HG03060 (cell line): ENCODE measurements at regions not wholly inside any gene's neighbourhood (a gene's known extent, or its start where the extent isn't known, plus 50 kb on each side); places are given as distances from the start of the nearest gene placed in this dataset.
"Not testable (repeated sequence)": the region's sequence is repeated elsewhere in the genome, so short reads cannot be mapped to it uniquely, and the experiment has no call there.

Experiments used
- ATAC-seq: cut with Tn5 transposase; IDR thresholded peaks from one replicate; pipeline ENCODE4 v1.9.1; 2021; ENCODE audit warnings: low read depth, moderate number of reproducible peaks; ENCODE audit not compliant: unreplicated experiment

GRCh38 chr10:108639010-108639409 lies 1284.3 kb downstream of the XPNPEP1 start:
- no peak for ATAC-seq

GRCh38 chr10:108638225-108638624 lies 1285.1 kb downstream of the XPNPEP1 start:
- no peak for ATAC-seq

DNA sequence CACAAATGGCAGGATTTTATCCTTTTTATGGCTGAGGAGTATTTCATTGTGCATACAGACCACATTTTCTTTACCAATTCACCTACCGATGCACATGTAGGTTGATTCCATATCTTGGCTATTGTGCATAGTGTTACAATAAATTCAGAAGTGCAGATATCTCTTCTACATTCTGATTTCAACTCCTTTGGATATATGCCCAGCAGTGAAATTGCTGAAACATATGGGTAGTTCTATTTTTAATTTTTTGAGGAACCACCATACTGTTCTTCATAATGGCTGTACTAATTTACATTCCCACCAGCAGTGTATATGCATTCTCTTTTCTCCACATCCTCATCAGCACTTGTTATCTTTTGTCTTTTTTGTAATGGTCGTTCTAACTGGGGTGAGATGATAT lies 1290.3 kb downstream of the XPNPEP1 start:
- ATAC-seq, result no peak

DNA sequence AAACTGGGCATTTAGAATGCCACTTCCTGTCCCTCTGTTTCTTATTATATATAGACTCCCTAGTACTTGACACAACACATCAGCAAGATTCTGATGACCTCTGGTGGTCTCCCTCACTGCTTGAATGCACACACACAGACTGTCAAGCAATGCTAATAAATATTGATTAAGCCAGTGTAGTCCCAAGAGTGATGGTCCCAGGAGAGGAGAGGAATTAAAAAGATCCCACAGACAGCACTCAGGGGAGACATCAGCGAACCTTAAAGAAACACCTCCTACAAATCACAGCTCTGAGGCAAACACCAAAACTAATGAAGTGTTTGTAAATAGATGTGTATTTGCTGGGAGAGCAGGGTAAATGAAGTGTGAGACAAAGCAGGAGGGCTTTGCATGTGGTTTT lies 1291.2 kb downstream of the XPNPEP1 start:
- ATAC-seq, result no peak

GRCh38 chr10:108631332-108631731 lies 1292.0 kb downstream of the XPNPEP1 start:
- peak; percentile 85 for ATAC-seq

DNA sequence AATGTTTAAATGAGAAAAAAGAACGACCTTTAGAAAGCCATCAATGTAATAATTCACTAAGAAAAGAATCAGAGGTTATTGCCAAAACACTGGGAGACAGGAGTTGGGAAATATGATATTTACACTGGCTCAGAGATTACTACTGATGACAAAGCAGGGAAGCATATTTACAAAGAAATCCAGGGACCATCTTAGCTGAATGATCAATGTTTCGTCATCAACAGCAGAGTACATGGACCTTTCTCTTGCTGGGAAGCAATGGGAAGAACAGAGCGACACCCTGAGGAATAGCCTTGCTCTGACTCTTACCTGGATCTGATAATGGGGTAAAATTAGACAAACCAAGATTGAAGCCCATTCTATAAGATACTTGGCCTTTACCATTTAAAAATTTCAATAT lies 1293.5 kb downstream of the XPNPEP1 start:
- no peak for ATAC-seq

GRCh38 chr10:108624052-108624451 lies 1299.3 kb downstream of the XPNPEP1 start:
- no peak for ATAC-seq

GRCh38 chr10:108620821-108621534 lies 1302.3 kb downstream of the XPNPEP1 start:
- no peak for ATAC-seq

DNA sequence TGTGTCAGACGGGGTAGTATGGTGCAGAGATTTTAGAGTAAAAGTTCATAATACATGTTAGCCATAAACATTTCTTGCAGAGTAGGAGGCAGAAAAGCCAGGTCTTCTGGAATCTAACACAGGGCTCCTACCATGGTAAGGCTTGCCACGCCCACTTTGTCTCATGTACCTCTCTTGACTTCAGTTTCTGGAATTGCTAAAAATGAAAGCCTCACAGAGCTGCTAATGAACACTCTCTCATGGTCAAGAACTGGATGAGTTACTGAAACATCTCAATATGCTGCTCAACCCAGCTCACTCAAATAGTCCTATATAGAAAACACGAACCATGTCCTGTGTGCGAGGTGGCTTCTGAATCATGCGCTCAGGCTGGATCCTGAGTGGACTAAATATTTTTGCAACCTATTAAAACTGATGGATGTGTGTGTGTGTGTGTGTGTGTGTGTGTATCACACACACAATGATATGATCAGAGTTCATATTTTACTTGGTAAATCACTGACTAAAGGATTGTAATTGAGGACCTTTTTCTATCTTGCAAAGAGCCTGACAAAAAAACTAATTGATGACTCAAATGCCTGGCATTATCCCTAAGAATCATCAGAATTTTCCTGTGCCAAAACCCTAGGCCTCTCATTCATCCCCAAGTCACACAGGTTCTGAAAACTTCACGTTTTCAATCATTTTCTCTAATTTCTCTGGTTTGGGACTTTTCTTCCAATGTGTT lies 1306.6 kb downstream of the XPNPEP1 start:
- no peak for ATAC-seq

GRCh38 chr10:108615576-108616320 lies 1307.6 kb downstream of the XPNPEP1 start:
- no peak for ATAC-seq

DNA sequence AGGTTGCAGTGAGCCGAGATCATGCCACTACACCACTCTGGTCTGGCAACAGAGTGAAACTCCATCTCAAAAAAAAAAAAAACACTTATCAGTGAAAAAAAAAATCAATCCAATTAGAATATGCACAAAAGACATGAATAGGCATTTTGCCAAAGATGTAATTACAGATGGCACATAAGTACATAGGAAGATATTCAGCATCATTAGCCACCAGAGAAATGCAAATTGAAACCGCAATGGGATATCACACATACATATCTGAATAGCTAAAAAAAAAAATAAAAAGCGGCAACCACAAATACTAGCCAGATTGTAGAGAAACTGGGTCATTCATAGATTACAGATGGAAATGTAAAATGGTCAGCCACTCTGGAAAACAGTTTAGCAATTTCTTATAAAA lies 1310.8 kb downstream of the XPNPEP1 start:
- ATAC-seq, result no peak

- ATAC-seq, result no peak
These were observed 1314.5 kb downstream of the XPNPEP1 start for GRCh38 chr10:108608860-108609259.

- no peak for ATAC-seq
These were observed 1321.5 kb downstream of the XPNPEP1 start for GRCh38 chr10:108601851-108602250.

DNA sequence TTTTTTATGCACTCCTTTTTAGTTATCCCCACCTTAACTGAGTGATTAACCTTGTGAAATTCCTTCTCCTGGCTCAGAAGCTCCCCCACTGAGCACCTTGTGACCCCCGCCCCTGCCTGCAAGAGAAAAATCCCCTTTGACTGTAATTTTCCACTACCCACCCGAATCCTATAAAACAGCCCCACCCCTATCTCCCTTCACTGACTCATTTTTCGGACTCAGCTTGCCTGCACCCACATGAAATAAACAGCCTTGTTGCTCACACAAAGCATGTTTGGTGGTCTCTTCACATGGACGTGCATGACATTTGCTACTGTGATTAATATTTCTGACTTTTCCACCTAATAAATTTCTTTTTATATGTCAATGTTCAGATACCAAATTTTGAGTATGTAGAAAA lies 1322.8 kb downstream of the XPNPEP1 start:
- not testable (repeated sequence) for ATAC-seq

- ATAC-seq, result not testable (repeated sequence)
These were observed 1324.0 kb downstream of the XPNPEP1 start for GRCh38 chr10:108599317-108599716.

- no peak for ATAC-seq
These were observed 1324.5 kb downstream of the XPNPEP1 start for GRCh38 chr10:108598831-108599230.

DNA sequence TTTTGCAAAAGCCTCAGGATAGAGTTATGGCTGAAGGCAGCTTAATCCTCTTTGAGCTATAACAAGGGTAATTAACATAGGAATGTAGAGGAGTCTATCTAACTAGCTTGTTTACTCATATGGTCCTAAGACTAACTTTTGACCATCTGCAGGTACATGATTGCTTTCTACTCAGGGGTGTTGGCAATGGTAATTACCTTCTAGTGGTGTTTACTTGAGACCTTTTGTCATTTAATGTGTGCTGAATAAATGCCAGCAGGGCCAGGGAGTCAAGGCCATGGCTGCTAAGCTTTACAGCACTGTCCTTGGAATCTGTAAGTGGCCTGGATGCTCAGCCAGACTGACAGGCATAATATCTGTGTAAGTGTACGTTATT lies 1325.0 kb downstream of the XPNPEP1 start:
- ATAC-seq, result no peak

DNA sequence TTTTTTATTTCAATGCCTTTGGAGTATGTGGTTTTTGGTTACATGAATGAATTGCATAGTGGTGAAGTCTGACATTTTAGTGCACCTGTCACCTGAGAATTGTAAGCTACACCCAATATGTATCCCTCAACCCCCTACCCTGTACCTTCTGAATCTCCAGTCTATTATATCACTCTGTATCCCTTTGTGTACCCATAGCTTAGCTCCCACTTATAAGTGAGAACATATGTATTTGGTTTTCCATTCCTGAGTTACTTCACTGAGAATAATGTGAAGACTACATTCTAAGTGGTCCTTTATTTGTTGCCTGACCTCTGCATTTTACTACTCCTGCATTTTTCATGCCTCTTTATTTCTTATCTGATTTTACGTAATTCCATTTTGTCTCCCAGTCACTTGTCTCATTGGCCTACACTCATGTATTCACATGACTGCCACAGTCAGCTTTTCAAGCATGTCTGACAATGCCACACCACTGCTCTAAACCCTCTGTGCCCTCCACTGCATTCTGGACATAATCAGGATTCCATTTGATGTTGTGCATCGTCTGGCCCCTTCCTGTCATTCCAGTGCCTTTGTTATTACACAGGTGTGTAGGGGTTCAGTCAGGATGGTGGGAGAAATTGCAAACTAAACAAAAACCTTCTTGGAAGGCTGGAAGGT lies 1325.5 kb downstream of the XPNPEP1 start:
- ATAC-seq, result no peak

DNA sequence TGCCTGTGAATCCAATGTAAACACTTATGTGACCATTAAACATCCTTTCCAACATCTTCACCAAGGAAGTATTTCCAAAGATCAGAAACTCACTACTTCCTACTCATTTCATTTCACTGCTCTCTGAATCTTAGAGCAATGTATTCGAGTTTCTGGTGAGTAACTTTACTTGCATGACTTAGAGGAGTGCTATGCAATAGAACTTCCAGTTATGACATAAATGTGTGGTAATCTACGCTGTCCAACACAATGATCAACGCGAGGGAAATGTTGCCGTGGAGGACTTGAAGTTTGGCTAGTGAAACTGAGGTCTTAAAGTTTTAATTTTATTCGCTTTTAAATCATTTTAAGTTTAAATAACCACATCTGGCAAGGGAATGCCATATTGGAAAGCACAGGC lies 1326.3 kb downstream of the XPNPEP1 start:
- ATAC-seq, result no peak

- ATAC-seq, result no peak
These were observed 1330.4 kb downstream of the XPNPEP1 start for GRCh38 chr10:108592956-108593355.

GRCh38 chr10:108591417-108591816 lies 1331.9 kb downstream of the XPNPEP1 start:
- ATAC-seq, result no peak
